ENCODE measurements at regions not wholly inside any gene's neighbourhood (a gene's known extent, or its start where the extent isn't known, plus 50 kb on each side); places are given as distances from the start of the nearest gene placed in this dataset.

- H3K27ac ChIP-seq: no peak overlapping the region
- no peaks in the 10 kb centered on the region for H3K9me2 ChIP-seq (ENCODE audit: insufficient read depth)
- no peak overlapping the region for H2AFZ ChIP-seq
- H3K9me3 ChIP-seq (ENCODE audit: insufficient read depth, low read depth): no peaks in the 10 kb centered on the region
- H4K20me1 ChIP-seq (ENCODE audit: insufficient read depth): no peaks in the 10 kb centered on the region
- no peak overlapping the region for H3K4me2 ChIP-seq
- intact Hi-C loops (cut with micrococcal nuclease; ENCODE audit: unreplicated experiment): no loop called here
- H3K4me1 ChIP-seq (replicated peaks; ENCODE audit: insufficient read depth): no peaks in the 10 kb centered on the region
- no peaks in the 10 kb centered on the region for H3K36me3 ChIP-seq (ENCODE audit: low read depth)
- DNase-seq: no peak
- H3F3A ChIP-seq (ENCODE audit: insufficient read depth, low read depth): no peaks in the 10 kb centered on the region
- no peak for TF ChIP-seq CTCF (conservative IDR thresholded peaks at IDR 0.05)
- H3K4me3 ChIP-seq: no peak overlapping the region
- no TSS peak for BruUV-seq (replicated peaks)
- POLR2A ChIA-PET (ENCODE audit: unreplicated experiment): interaction anchor here (0.7 kb wide), 1 partner anchor 321 kb away, joined by 3 read pairs; no protein-coding TSS in a partner anchor
- no peaks in the 10 kb centered on the region for H3K27me3 ChIP-seq (ENCODE audit: insufficient read depth, low read depth)
- H3K79me2 ChIP-seq (ENCODE audit: low read depth): no peaks in the 10 kb centered on the region
- CTCF ChIA-PET: no interaction called here
Measured at GRCh38 chr4:19416146-19416545, 835.6 kb upstream of the SLIT2 start.

GRCh38 chr4:19408490-19408889 lies 843.2 kb upstream of the SLIT2 start:
- Histone ChIP-seq H3K4me2 (no peak overlapping the region), H3K9me3 (ENCODE audit: insufficient read depth, low read depth) (no peaks in the 10 kb centered on the region), H4K20me1 (ENCODE audit: insufficient read depth) (no peaks in the 10 kb centered on the region), H3F3A (ENCODE audit: insufficient read depth, low read depth) (no peaks in the 10 kb centered on the region), H3K9me2 (ENCODE audit: insufficient read depth) (no peaks in the 10 kb centered on the region), H2AFZ (no peak overlapping the region), H3K4me1 (replicated peaks; ENCODE audit: insufficient read depth) (no peaks in the 10 kb centered on the region), H3K27me3 (ENCODE audit: insufficient read depth, low read depth) (no peaks in the 10 kb centered on the region), H3K27ac (no peak overlapping the region), H3K36me3 (ENCODE audit: low read depth) (no peaks in the 10 kb centered on the region), H3K79me2 (ENCODE audit: low read depth) (no peaks in the 10 kb centered on the region), H3K4me3 (no peak overlapping the region)
- no TSS peak for BruUV-seq (replicated peaks)
- no peak for DNase-seq
- intact Hi-C loops (cut with micrococcal nuclease; ENCODE audit: unreplicated experiment): no loop called here
- TF ChIP-seq EZH2 (IDR thresholded peaks at IDR 0.05; ENCODE audit: low read depth) (no peak), CTCF (conservative IDR thresholded peaks at IDR 0.05) (no peak)
- POLR2A ChIA-PET (ENCODE audit: unreplicated experiment): no interaction called here
- CTCF ChIA-PET: interaction anchor here (0.7 kb wide), 1 partner anchor 531 kb away, joined by 7 read pairs; no protein-coding TSS in a partner anchor

DNA sequence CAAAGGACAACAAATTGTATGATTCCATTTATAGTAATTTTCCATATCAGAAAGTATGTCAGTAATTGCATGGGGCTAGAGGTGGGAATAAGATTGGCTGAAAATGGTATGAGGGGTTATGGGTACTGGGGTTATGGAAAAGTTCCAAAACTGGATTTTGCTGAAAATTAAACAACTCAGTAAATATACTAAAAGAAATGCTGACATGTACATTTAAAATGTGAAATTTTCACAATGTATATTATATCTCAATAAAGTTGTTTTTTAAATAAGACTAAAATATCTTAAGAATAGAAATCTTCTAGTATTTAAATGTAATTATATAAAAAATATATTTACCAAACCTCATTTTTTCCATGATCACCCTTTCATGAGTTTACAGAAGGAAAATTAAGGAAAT lies 844.9 kb upstream of the SLIT2 start:
- no peaks in the 10 kb centered on the region for H3K9me2 ChIP-seq (ENCODE audit: insufficient read depth)
- TF ChIP-seq EZH2 (IDR thresholded peaks at IDR 0.05; ENCODE audit: low read depth) (no peak), CTCF (conservative IDR thresholded peaks at IDR 0.05) (no peak)
- H3K4me2 ChIP-seq: no peak overlapping the region
- no peak overlapping the region for H3K27ac ChIP-seq
- H3K36me3 ChIP-seq (ENCODE audit: low read depth): no peaks in the 10 kb centered on the region
- H3K9me3 ChIP-seq (ENCODE audit: insufficient read depth, low read depth): no peaks in the 10 kb centered on the region
- POLR2A ChIA-PET (ENCODE audit: unreplicated experiment): no interaction called here
- H3F3A ChIP-seq (ENCODE audit: insufficient read depth, low read depth): no peaks in the 10 kb centered on the region
- H2AFZ ChIP-seq: no peak overlapping the region
- no peaks in the 10 kb centered on the region for H3K79me2 ChIP-seq (ENCODE audit: low read depth)
- H4K20me1 ChIP-seq (ENCODE audit: insufficient read depth): no peaks in the 10 kb centered on the region
- no peak overlapping the region for H3K4me3 ChIP-seq
- intact Hi-C loops (cut with micrococcal nuclease; ENCODE audit: unreplicated experiment): no loop called here
- CTCF ChIA-PET: no interaction called here
- no TSS peak for BruUV-seq (replicated peaks)
- no peaks in the 10 kb centered on the region for H3K27me3 ChIP-seq (ENCODE audit: insufficient read depth, low read depth)
- H3K4me1 ChIP-seq (replicated peaks; ENCODE audit: insufficient read depth): no peaks in the 10 kb centered on the region
- no peak for DNase-seq

All from PC-9 (cell line).